Medulla oblongata (tissue), 1 donor: ENCODE measurements at regions not wholly inside any gene's neighbourhood (a gene's known extent, or its start where the extent isn't known, plus 50 kb on each side); places are given as distances from the start of the nearest gene placed in this dataset.
A peak's percentile ranks its signal among the peaks of the same experiment; 100 is the strongest.
"Not testable (repeated sequence)": the region's sequence is repeated elsewhere in the genome, so short reads cannot be mapped to it uniquely, and the experiment has no call there.

Experiments
- DNase-seq: peaks from one replicate; pipeline ENCODE4 v3.0.0-alpha.2; 2015; ENCODE audit errors: extremely low spot score

GRCh38 chr9:16275795-16276624 is 594.5 kb downstream of the BNC2 start:
- DNase-seq = peak; percentile 49

- DNase-seq = no peak
Measured at GRCh38 chr9:16276866-16277265, 593.6 kb downstream of the BNC2 start.

- no peak for DNase-seq
Measured at GRCh38 chr9:16277471-16277960, 593.0 kb downstream of the BNC2 start.

DNA sequence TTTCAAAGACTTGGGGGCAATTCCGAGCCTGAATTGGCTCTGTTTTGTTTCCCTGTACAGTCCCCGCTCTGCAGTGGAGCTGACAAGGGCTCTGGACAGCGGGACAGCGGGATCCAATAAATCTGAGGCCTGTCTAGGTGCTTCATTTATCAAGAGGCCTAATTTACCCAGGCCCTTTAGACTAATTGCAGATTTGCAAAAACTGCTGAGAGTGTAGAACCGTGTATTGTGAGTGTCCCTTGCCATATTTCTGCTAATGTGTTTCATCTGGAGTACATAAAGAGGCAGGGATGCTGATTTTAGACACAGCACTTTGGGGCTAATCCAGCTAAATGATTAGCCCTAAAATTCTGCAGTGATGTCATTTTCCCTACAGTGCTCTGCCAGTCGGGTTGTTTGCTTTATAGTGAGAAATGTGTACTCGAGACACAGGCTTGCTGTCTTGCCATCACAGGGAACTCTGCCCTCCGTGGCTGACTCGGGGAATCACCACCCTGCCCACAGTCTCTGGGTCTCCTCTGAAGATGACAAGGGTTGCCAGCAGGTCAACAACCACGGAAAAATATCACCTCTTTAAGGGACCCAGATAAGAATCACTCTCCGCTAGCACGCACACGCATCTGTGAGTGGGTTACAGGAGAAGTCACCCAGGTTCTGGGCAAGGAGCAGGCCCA is 592.0 kb downstream of the BNC2 start:
- no peak for DNase-seq

GRCh38 chr9:16281707-16282106 is 588.8 kb downstream of the BNC2 start:
- no peak for DNase-seq

GRCh38 chr9:16282216-16282615 is 588.3 kb downstream of the BNC2 start:
- no peak for DNase-seq

GRCh38 chr9:16282718-16283117 is 587.8 kb downstream of the BNC2 start:
- no peak for DNase-seq

DNA sequence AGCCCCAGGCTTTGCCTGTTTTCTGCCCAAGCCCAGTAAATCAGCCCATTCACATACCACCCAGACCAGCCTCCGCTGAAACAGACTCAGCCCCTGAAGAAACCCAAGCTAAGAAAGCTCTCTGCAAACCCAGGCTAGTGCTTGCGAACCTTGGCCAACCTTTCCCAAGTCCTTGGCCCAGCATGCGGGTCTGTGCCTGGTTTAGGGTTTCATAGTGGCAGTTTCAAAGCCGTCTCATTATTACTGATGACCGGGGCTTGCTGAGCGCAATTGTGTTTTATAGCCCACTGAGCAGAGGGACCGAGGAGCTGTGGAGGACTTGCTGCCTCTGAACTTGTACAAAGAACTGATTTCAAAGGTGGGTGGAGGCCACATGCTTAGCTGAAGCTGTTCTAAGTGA is 584.3 kb downstream of the BNC2 start:
- DNase-seq = no peak

- DNase-seq = peak; percentile 21
Measured at GRCh38 chr9:16289639-16290038, 580.8 kb downstream of the BNC2 start.

GRCh38 chr9:16290169-16290568 is 580.3 kb downstream of the BNC2 start:
- no peak for DNase-seq

DNA sequence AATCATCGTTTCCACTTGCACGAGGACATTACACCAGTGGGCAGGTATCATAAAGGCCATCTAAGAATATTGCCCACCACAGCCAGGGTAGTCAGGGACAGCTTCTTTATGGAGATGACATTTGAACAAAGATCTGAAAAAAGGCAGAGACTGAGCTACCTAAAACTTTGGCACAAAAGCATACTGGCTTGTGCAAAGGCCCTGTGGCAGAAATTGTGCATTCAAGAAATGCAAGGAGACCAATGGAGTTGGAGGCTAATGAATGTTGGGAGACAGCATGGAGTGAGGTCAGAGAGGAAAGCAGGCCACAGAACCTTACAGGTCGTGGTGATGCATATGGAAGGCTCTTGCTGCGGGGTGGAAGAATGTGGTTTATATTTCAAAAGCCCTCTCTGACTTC is 578.5 kb downstream of the BNC2 start:
- no peak for DNase-seq

DNA sequence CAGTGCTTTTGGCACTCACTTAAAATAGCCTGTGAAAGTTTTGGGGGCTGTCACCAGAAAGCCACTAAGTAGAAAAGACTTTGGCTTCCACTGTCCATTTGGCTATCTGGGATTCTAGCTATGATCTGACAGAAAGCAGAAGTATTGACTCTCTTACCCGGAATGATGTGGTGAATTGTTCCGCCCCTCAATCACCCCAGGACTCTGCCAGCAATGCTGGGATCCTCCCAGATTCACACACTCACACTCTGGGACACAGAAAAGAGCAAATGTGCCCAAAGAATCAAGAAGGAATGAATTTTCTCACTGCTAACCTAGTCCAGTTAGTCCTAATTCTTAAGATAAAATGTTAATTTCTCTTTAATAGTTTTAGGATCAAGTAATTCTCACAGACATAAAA is 576.9 kb downstream of the BNC2 start:
- no peak for DNase-seq

GRCh38 chr9:16294133-16294770 is 576.2 kb downstream of the BNC2 start:
- DNase-seq = peak; percentile 33

GRCh38 chr9:16294940-16295339 is 575.5 kb downstream of the BNC2 start:
- DNase-seq = not testable (repeated sequence)

DNA sequence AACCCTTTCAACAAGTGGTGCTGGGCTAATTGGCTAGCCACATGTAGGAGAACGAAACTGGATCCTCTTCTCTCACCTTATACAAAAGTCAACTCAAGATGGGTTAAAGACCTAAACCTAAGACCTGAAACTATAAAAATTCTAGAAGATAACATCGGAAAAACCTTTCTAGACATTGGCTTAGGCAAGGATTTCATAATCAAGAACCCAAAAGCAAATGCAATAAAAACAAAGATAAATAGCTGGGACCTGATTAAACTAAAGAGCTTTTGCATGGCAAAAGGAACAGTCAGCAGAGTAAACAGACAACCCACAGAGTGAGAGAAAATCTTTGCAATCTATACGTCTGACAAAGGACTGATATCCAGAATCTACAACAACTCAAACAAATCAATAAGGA is 571.1 kb downstream of the BNC2 start:
- not testable (repeated sequence) for DNase-seq

DNA sequence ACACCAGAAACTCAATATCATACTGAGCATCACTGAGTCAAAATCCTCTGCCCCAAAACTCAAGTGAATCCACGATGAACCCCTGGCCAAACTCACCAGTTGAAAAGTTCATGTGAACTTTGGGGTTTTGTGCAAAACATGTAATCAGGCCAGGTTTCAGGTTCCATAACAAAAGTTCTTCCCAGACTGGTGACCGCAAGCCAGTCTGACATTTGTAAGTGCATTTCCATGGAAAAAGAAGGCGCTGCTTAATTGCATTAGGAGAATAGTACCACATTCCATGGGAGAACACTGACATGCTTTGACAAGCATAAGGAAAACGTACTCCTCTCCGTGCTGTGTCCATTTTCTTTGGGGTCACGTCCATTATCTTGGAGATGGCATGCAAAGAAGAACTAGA is 567.0 kb downstream of the BNC2 start:
- no peak for DNase-seq

GRCh38 chr9:16304301-16304700 is 566.2 kb downstream of the BNC2 start:
- no peak for DNase-seq

GRCh38 chr9:16306586-16306985 is 563.9 kb downstream of the BNC2 start:
- no peak for DNase-seq

DNA sequence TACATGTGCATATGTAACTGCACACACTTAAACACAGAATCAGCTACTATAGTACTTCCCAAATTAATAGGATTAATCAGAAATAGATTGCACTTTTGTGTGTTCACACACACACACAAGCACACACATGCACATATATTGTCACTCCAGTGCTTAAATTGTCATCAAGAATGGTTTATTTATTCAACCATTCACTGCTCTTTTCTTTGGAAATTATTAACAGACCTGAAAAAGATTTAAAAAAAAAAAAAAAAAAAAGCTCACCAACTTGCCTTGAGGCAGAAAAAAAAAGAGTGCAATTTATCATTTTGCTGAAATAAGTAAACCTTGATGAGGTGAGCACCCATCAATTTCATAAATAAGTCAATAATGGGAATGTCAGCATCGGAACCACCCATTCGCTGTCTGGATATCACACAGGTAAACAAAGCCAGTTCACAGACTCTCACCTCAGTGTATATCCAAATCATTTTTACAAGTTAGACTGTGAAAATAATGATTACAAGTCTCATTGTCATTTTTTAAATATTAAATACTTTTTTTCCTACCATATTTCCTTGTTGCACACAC is 562.8 kb downstream of the BNC2 start:
- no peak for DNase-seq

DNA sequence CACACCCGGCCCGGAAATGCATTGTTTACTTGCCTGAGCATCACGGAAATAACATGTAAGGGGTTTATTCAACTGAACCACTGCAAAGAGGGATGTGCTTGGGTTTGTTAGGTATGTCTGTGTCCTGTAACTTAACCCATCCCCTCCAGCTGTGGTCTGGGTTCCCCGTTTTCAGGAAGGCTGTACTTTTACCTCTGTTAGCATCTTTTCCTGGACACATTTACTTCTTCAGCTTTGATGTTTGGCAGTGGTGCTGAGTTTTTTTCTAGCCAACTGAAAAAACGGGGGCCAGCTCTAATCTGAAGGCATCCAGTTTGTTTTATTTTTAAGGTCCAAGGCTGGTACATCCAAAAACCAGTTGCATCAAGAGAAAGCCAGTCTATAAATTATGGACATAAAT is 561.8 kb downstream of the BNC2 start:
- no peak for DNase-seq

GRCh38 chr9:16309082-16309468 is 561.4 kb downstream of the BNC2 start:
- no peak for DNase-seq
